ENCODE measurements at regions not wholly inside any gene's neighbourhood (a gene's known extent, or its start where the extent isn't known, plus 50 kb on each side); places are given as distances from the start of the nearest gene placed in this dataset.

GRCh38 chr2:62568983-62569837 is 63.2 kb upstream of the TMEM17 start:
- H3K4me2 ChIP-seq (ENCODE audit: control insufficient read depth, insufficient read depth) = no peak overlapping the region
- no peak overlapping the region for H3K9ac ChIP-seq (ENCODE audit: control insufficient read depth, insufficient read depth, low read length)
- H3K36me3 ChIP-seq (ENCODE audit: control insufficient read depth in 2 of 2, insufficient read depth in 2 of 2, low read length in 1 of 2) = no peaks in the 10 kb centered on the region
- CTCF ChIA-PET = interaction anchor here (1.5 kb wide), 1 partner anchor 112 kb away, joined by 4 read pairs; no protein-coding TSS in a partner anchor
- in situ Hi-C loops (cut with MboI) (no loop called here), intact Hi-C loops (cut with micrococcal nuclease; ENCODE audit: unreplicated experiment) (no loop called here)
- no peak overlapping the region for H3K4me3 ChIP-seq
- H4K20me1 ChIP-seq (ENCODE audit: control insufficient read depth, insufficient read depth) = no peaks in the 10 kb centered on the region
- POLR2A ChIA-PET = no interaction called here
- H3K9me3 ChIP-seq (replicated peaks; ENCODE audit: control insufficient read depth, insufficient read depth, low read length) = no peaks in the 10 kb centered on the region; the same call in 2 of the 3 replicates
- H3K4me1 ChIP-seq (ENCODE audit: control insufficient read depth, insufficient read depth, low read length) = no peaks in the 10 kb centered on the region
- peaks cover 2 to 3% of the 10 kb centered on the region in 2 experiments; a peak in 1 of 4 replicates for H3K27me3 ChIP-seq (replicated peaks in 1 of 2; ENCODE audit: control insufficient read depth in 2 of 2, insufficient read depth in 2 of 2, low read length in 1 of 2)
- no peak for TF ChIP-seq BCLAF1 (IDR thresholded peaks at IDR 0.05)
- TF ChIP-seq MEF2B (IDR thresholded peaks at IDR 0.05; ENCODE audit: partially characterized antibody, poor library complexity, severe bottlenecking) = no peak
- no peak for TF ChIP-seq SPI1 (IDR thresholded peaks at IDR 0.05; ENCODE audit: borderline replicate concordance, insufficient read depth, low read depth, low read length)
- no peak for TF ChIP-seq CBX5 (IDR thresholded peaks at IDR 0.05; ENCODE audit: low read depth)
- no peak for TF ChIP-seq RAD51 (IDR thresholded peaks at IDR 0.05)
- TF ChIP-seq HDAC6 (IDR thresholded peaks at IDR 0.05; ENCODE audit: unreplicated experiment) = no peak
- TF ChIP-seq DPF2 (IDR thresholded peaks at IDR 0.05) = no peak
- no peak for TF ChIP-seq ZBED1 (IDR thresholded peaks at IDR 0.05; ENCODE audit: borderline replicate concordance)
- TF ChIP-seq CREB1 (IDR thresholded peaks at IDR 0.05; ENCODE audit: low read depth) = no peak
- no peak for TF ChIP-seq BRCA1 (IDR thresholded peaks at IDR 0.05; ENCODE audit: low read depth, low read length)
- no peak for TF ChIP-seq EED (IDR thresholded peaks at IDR 0.05; ENCODE audit: low read depth)
- TF ChIP-seq MEF2A (IDR thresholded peaks at IDR 0.05; ENCODE audit: insufficient read depth, low read depth, low read length) = no peak
- TF ChIP-seq ASH2L (IDR thresholded peaks at IDR 0.05; ENCODE audit: borderline replicate concordance, low read depth) = no peak
- TF ChIP-seq, protein P1, sequence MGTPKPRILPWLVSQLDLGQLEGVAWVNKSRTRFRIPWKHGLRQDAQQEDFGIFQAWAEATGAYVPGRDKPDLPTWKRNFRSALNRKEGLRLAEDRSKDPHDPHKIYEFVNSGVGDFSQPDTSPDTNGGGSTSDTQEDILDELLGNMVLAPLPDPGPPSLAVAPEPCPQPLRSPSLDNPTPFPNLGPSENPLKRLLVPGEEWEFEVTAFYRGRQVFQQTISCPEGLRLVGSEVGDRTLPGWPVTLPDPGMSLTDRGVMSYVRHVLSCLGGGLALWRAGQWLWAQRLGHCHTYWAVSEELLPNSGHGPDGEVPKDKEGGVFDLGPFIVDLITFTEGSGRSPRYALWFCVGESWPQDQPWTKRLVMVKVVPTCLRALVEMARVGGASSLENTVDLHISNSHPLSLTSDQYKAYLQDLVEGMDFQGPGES (IDR thresholded peaks at IDR 0.05) = no peak
- no peak for TF ChIP-seq RBBP5 (conservative IDR thresholded peaks at IDR 0.05)
- TF ChIP-seq EZH2 (IDR thresholded peaks at IDR 0.05; ENCODE audit: borderline replicate concordance, control insufficient read depth, low read depth, low read length) = no peak
- RAD21 ChIA-PET (ENCODE audit: unreplicated experiment) = no interaction called here
- DNase-seq (ENCODE audit: low read depth, low spot score) (no peak), ATAC-seq (no peak), FAIRE-seq (no peak)
- SMC1A ChIA-PET (ENCODE audit: uncharacterized antibody, unreplicated experiment) = no interaction called here
- H2AFZ ChIP-seq (ENCODE audit: control insufficient read depth, low read depth, low read length) = no peak overlapping the region
- no TSS peak for BruUV-seq (replicated peaks)
- 51% methylated on average over 5 of the region's 5 CpGs for WGBS (ENCODE audit: insufficient coverage, insufficient replicate concordance, low lambda C conversion rate, missing lambda C conversion rate)
- H3K79me2 ChIP-seq (ENCODE audit: control insufficient read depth, insufficient read depth, low read length) = no peaks in the 10 kb centered on the region
- H3K27ac ChIP-seq (ENCODE audit: control insufficient read depth, insufficient read depth) = no peak overlapping the region

Data from GM12878 (cell line).